NT2/D1 (cell line): ENCODE measurements at regions not wholly inside any gene's neighbourhood (a gene's known extent, or its start where the extent isn't known, plus 50 kb on each side); places are given as distances from the start of the nearest gene placed in this dataset.

Experiments used
- SUZ12 ChIP-seq: IDR thresholded peaks from 2 replicates; pipeline ENCODE4 v1.6.1; 2011; ENCODE audit not compliant: insufficient read length, insufficient read depth; ENCODE audit errors: extremely low read depth
- YY1 ChIP-seq: IDR thresholded peaks from 2 replicates; pipeline ENCODE4 v1.6.1; 2011; ENCODE audit not compliant: insufficient read length, insufficient read depth

GRCh38 chr13:74562381-74562780 is 428.2 kb upstream of the KLF12 start:
- TF ChIP-seq YY1 (no peak), SUZ12 (no peak)
